Hematopoietic multipotent progenitor cell treated with erythropoietin and hydrocortisone succinate and interleukin-3 and kit ligand, for 15 days (in vitro differentiated cells): ENCODE measurements at regions not wholly inside any gene's neighbourhood (a gene's known extent, or its start where the extent isn't known, plus 50 kb on each side); places are given as distances from the start of the nearest gene placed in this dataset.
"Not testable (repeated sequence)": the region's sequence is repeated elsewhere in the genome, so short reads cannot be mapped to it uniquely, and the experiment has no call there.

Source experiments
- DNase-seq: peaks from one replicate; pipeline ENCODE4 v3.0.0-alpha.2; 2015; ENCODE audit warnings: low spot score

DNA sequence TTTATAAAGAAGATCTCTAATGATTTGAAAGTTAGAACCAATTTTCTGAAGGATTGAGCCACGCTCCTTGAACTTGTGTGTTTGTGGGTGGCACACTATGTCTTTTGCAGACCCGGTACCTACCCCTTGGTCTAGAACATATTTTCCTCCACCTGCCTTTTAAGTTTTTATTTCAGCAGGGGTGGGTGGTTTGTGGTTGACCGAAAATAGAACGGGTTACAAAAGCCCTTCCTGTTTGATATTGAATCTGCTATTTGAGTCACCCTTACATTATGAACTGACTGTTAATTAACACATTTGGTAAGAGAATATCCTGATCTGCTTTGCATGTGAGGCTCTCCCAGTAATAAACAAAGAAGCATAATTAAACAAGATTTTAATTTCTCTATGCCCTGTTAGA, 697.5 kb downstream of the GOLGA6L6 start:
- DNase-seq = not testable (repeated sequence)
